ENCODE measurements at regions not wholly inside any gene's neighbourhood (a gene's known extent, or its start where the extent isn't known, plus 50 kb on each side); places are given as distances from the start of the nearest gene placed in this dataset.

- no peak for TF ChIP-seq CTCF (IDR thresholded peaks at IDR 0.05; ENCODE audit: low read depth, low read length, missing control alignments)
- H3K4me3 ChIP-seq (ENCODE audit: low read depth, low read length) = no peak overlapping the region
- DNase-seq (ENCODE audit: low read depth) = no peak
Measured at GRCh38 chr3:86152620-86153019, 838.3 kb downstream of the VGLL3 start.

GRCh38 chr3:86149054-86149453 lies 841.9 kb downstream of the VGLL3 start:
- DNase-seq (ENCODE audit: low read depth) = no peak

GRCh38 chr3:86147119-86147518 lies 843.8 kb downstream of the VGLL3 start:
- peak; percentile 12 for TF ChIP-seq CTCF (IDR thresholded peaks at IDR 0.05; ENCODE audit: low read depth, low read length, missing control alignments)
- DNase-seq (ENCODE audit: low read depth) = no peak
- no peak overlapping the region for H3K4me3 ChIP-seq (ENCODE audit: low read depth, low read length)

More at GRCh38 chr3:86149054-86149453, 841.9 kb downstream of the VGLL3 start:
- no peak overlapping the region for H3K4me3 ChIP-seq (ENCODE audit: low read depth, low read length)
- no peak for TF ChIP-seq CTCF (IDR thresholded peaks at IDR 0.05; ENCODE audit: low read depth, low read length, missing control alignments)

- no peak for DNase-seq (ENCODE audit: low read depth)
- TF ChIP-seq CTCF (IDR thresholded peaks at IDR 0.05; ENCODE audit: low read depth, low read length, missing control alignments) = no peak
- H3K4me3 ChIP-seq (ENCODE audit: low read depth, low read length) = no peak overlapping the region
Measured at GRCh38 chr3:86126552-86126951, 864.4 kb downstream of the VGLL3 start.

All from GM12864 (cell line).